ENCODE measurements at regions not wholly inside any gene's neighbourhood (a gene's known extent, or its start where the extent isn't known, plus 50 kb on each side); places are given as distances from the start of the nearest gene placed in this dataset.

DNA sequence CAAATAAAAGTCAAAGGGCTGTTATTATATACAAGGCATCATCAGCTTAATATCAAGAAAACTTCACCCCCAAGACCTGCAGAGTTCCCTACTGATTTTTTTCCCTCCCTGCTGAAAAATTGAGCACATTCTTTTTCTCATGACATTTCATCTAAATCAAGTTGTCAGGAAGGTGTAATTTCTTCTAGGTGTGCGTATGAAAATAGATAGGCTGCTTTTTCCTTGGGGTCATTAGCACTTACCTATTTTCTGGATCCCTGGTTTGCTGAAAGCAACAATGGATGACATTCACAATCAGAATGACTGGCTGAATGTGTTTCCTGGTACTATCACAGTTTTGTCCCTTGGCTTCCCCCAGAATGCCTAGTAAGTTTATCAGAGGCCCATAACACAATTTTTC lies 225.0 kb upstream of the KIRREL3 start (continued):
- no peak for TF ChIP-seq NFXL1 (IDR thresholded peaks at IDR 0.05; ENCODE audit: borderline replicate concordance)
- no peak for TF ChIP-seq NR2C1 (IDR thresholded peaks at IDR 0.05)
- no peak for TF ChIP-seq MYB (IDR thresholded peaks at IDR 0.05; ENCODE audit: borderline replicate concordance, low read depth, low read length)
- TF ChIP-seq RAD51 (IDR thresholded peaks at IDR 0.05) = no peak
- TF ChIP-seq EP300 (IDR thresholded peaks at IDR 0.05; ENCODE audit: borderline replicate concordance in 1 of 2, control insufficient read depth in 1 of 2, low read depth in 2 of 2, low read length in 2 of 2) = no peak

GRCh38 chr11:127224276-127224675 lies 223.7 kb upstream of the KIRREL3 start:
- Histone ChIP-seq H3K27me3 (replicated peaks in 1 of 2; ENCODE audit: control insufficient read depth in 2 of 2, insufficient read depth in 2 of 2, low read length in 1 of 2) (no peaks in the 10 kb centered on the region), H3K4me2 (ENCODE audit: control insufficient read depth, insufficient read depth) (no peak overlapping the region), H3K4me3 (no peak overlapping the region), H3K79me2 (ENCODE audit: control insufficient read depth, insufficient read depth, low read length) (no peaks in the 10 kb centered on the region), H4K20me1 (ENCODE audit: control insufficient read depth, insufficient read depth) (no peaks in the 10 kb centered on the region), H3K9ac (ENCODE audit: control insufficient read depth, insufficient read depth, low read length) (no peak overlapping the region), H2AFZ (ENCODE audit: control insufficient read depth, low read depth, low read length) (no peak overlapping the region), H3K4me1 (ENCODE audit: control insufficient read depth, insufficient read depth, low read length) (no peaks in the 10 kb centered on the region), H3K27ac (ENCODE audit: control insufficient read depth, insufficient read depth) (no peak overlapping the region), H3K36me3 (ENCODE audit: control insufficient read depth in 2 of 2, insufficient read depth in 2 of 2, low read length in 1 of 2) (no peaks in the 10 kb centered on the region), H3K9me3 (replicated peaks; ENCODE audit: control insufficient read depth, insufficient read depth, low read length) (no peaks in the 10 kb centered on the region)
- RAD21 ChIA-PET (ENCODE audit: unreplicated experiment) = no interaction called here
- intact Hi-C loops (cut with micrococcal nuclease; ENCODE audit: unreplicated experiment) (no loop called here), in situ Hi-C loops (cut with MboI) (no loop called here)
- SMC1A ChIA-PET (ENCODE audit: uncharacterized antibody, unreplicated experiment) = no interaction called here
- CTCF ChIA-PET = no interaction called here
- ATAC-seq (no peak), DNase-seq (ENCODE audit: low read depth, low spot score) (no peak), FAIRE-seq (no peak)
- 0% methylated on average over 2 of the region's 2 CpGs for WGBS (ENCODE audit: insufficient coverage, insufficient replicate concordance, low lambda C conversion rate, missing lambda C conversion rate)
- no TSS peak for BruUV-seq (replicated peaks)
- POLR2A ChIA-PET = no interaction called here
- TF ChIP-seq IKZF2 (IDR thresholded peaks at IDR 0.05) = no peak
- no peak for TF ChIP-seq POLR2AphosphoS5 (IDR thresholded peaks at IDR 0.05; ENCODE audit: low read length)
- TF ChIP-seq CREM (IDR thresholded peaks at IDR 0.05; ENCODE audit: low read depth) = no peak
- no peak for TF ChIP-seq RB1 (IDR thresholded peaks at IDR 0.05; ENCODE audit: borderline replicate concordance)
- no peak for TF ChIP-seq SMAD5 (IDR thresholded peaks at IDR 0.05; ENCODE audit: low read depth)
- no peak for TF ChIP-seq ASH2L (IDR thresholded peaks at IDR 0.05; ENCODE audit: borderline replicate concordance, low read depth)
- no peak for TF ChIP-seq EP300 (IDR thresholded peaks at IDR 0.05; ENCODE audit: borderline replicate concordance in 1 of 2, control insufficient read depth in 1 of 2, low read depth in 2 of 2, low read length in 2 of 2)
- no peak for TF ChIP-seq SIX5 (IDR thresholded peaks at IDR 0.05; ENCODE audit: low read depth, low read length, severe bottlenecking)
- TF ChIP-seq FOXM1 (IDR thresholded peaks at IDR 0.05; ENCODE audit: low read depth, low read length) = no peak
- no peak for TF ChIP-seq BCLAF1 (IDR thresholded peaks at IDR 0.05)
- TF ChIP-seq, protein P1, sequence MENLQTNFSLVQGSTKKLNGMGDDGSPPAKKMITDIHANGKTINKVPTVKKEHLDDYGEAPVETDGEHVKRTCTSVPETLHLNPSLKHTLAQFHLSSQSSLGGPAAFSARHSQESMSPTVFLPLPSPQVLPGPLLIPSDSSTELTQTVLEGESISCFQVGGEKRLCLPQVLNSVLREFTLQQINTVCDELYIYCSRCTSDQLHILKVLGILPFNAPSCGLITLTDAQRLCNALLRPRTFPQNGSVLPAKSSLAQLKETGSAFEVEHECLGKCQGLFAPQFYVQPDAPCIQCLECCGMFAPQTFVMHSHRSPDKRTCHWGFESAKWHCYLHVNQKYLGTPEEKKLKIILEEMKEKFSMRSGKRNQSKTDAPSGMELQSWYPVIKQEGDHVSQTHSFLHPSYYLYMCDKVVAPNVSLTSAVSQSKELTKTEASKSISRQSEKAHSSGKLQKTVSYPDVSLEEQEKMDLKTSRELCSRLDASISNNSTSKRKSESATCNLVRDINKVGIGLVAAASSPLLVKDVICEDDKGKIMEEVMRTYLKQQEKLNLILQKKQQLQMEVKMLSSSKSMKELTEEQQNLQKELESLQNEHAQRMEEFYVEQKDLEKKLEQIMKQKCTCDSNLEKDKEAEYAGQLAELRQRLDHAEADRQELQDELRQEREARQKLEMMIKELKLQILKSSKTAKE (IDR thresholded peaks at IDR 0.05; ENCODE audit: low read depth, poor library complexity, severe bottlenecking) = no peak
- TF ChIP-seq POLR2AphosphoS2 (IDR thresholded peaks at IDR 0.05; ENCODE audit: low read depth, low read length) = no peak

Measured in GM12878 (cell line).